Right atrium auricular region (tissue), 2 donors: ENCODE measurements at regions not wholly inside any gene's neighbourhood (a gene's known extent, or its start where the extent isn't known, plus 50 kb on each side); places are given as distances from the start of the nearest gene placed in this dataset.

Source experiments
- DNase-seq: peaks from one replicate; pipeline ENCODE4 v3.0.0-alpha.2; 2019; ENCODE audit warnings: low spot score
- H3K27ac ChIP-seq, 2 donors: fragments of 200-600 bp; sonication (generic); 1 replicate in 1 of 2; 2 replicates in 1 of 2; pipeline ENCODE4 v1.5.1; 2016 to 2019
- H3K27me3 ChIP-seq, 2 donors: fragments of 200-600 bp; sonication (generic); one replicate each; pipeline versions ENCODE4 v1.5.1 to v1.6.0; 2017 to 2019
- H3K36me3 ChIP-seq: fragments of 200-600 bp; sonication (generic); one replicate; pipeline ENCODE4 v1.5.1; 2016
- H3K4me1 ChIP-seq, 2 donors: fragments of 200-600 bp; sonication (generic); one replicate each; pipeline versions ENCODE4 v1.5.1 to v1.6.0; 2017 to 2019
- H3K4me3 ChIP-seq, 2 donors: fragments of 200-600 bp; sonication (generic); 1 replicate in 1 of 2; 2 replicates in 1 of 2; pipeline ENCODE4 v1.5.1; 2017 to 2019; ENCODE audit warnings: mild to moderate bottlenecking in 1 of 2, moderate library complexity in 1 of 2
- H3K9me3 ChIP-seq, 2 donors: fragments of 200-600 bp; sonication (generic); one replicate each; pipeline ENCODE4 v1.5.1; 2019
- TF ChIP-seq, protein P1 (sequence below), 2 donors: fragments of 200-600 bp; sonication (generic); IDR thresholded peaks; one replicate each; pipeline ENCODE4 v1.5.1; 2019; ENCODE audit warnings: antibody characterized with exemption in 2 of 2

DNA sequence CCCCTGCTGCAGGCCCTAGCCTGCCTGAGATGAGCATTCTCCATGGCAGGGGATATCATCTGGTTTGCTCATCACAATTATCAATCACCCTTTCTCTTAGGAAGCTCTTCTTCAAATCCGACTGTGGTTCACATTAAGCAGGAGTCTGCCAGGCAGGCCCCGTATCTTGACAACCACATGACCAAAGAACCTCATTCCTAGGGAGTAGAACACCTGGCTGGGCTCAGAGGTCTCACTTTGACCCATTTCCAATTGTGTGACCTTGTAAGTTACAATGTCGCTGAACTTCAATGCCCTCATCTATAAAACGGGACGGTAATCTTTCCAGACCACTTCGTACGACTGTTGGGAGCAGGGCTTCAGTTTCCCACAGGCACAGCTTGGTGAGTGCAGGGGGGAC, 156.4 kb upstream of the PCBD1 start:
- Histone ChIP-seq H3K36me3 (no peaks in the 10 kb centered on the region), H3K9me3 (no peaks in the 10 kb centered on the region), H3K27me3 (no peaks in the 10 kb centered on the region), H3K4me3 (no peak overlapping the region), H3K4me1 (no peaks in the 10 kb centered on the region), H3K27ac (no peak overlapping the region)
- DNase-seq: no peak
- TF ChIP-seq, protein P1, sequence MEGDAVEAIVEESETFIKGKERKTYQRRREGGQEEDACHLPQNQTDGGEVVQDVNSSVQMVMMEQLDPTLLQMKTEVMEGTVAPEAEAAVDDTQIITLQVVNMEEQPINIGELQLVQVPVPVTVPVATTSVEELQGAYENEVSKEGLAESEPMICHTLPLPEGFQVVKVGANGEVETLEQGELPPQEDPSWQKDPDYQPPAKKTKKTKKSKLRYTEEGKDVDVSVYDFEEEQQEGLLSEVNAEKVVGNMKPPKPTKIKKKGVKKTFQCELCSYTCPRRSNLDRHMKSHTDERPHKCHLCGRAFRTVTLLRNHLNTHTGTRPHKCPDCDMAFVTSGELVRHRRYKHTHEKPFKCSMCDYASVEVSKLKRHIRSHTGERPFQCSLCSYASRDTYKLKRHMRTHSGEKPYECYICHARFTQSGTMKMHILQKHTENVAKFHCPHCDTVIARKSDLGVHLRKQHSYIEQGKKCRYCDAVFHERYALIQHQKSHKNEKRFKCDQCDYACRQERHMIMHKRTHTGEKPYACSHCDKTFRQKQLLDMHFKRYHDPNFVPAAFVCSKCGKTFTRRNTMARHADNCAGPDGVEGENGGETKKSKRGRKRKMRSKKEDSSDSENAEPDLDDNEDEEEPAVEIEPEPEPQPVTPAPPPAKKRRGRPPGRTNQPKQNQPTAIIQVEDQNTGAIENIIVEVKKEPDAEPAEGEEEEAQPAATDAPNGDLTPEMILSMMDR (IDR thresholded peaks at IDR 0.05): no peak

DNA sequence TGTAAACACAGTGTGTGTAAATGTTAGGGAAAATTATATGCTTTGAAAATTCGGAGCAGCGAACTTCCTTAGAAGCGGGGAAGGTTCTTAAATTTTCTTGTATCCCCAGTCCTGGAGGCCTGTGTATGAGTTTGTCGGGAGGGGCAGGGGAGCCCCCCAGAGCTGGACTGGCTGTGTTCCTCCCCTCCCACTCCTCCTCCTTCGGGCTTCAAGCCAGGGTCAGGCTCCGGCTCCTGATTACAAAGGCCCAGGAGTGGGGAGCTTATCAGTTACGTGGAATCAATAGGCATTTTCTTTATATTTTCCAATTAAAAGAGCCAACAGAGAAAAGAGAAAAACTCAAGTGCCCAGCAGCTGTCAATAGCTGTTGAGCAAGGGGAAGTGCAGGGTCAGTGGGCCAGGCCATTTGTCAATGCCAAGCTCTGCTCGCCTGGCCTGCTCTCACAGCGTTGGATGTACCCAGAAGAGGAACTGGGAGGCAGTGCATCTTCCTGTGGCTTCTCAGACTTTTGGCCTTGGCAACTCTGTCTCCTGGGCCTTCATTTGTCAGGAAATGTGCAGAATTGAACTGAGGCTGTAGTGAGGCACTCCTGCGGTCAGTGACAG, 156.9 kb upstream of the PCBD1 start:
- Histone ChIP-seq H3K4me1 (no peaks in the 10 kb centered on the region), H3K36me3 (no peaks in the 10 kb centered on the region), H3K4me3 (no peak overlapping the region), H3K9me3 (no peaks in the 10 kb centered on the region), H3K27me3 (no peaks in the 10 kb centered on the region), H3K27ac (no peak overlapping the region)
- TF ChIP-seq, protein P1 (IDR thresholded peaks at IDR 0.05): no peak
- DNase-seq: no peak

DNA sequence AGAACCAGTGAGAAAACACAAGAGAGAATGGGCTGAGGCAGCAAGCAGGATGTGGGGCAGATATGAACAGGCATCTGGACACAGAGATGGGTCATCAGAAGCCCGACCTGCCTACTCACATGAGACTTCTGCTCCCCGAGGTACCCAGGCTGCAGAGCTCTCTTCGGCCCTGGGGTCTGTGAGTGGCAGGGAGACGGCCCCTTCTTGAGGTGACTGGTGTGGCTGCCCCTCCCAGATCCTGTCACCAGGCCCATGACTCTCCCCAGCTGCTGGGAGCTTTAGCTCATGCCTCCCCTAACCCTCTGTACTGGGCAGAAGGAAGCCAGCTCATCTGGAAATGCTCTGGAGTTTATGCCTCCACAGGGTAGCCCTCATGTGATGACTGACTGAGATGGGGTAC, 157.6 kb upstream of the PCBD1 start:
- H3K4me3 ChIP-seq: no peak overlapping the region
- H3K9me3 ChIP-seq: no peaks in the 10 kb centered on the region
- no peaks in the 10 kb centered on the region for H3K36me3 ChIP-seq
- no peaks in the 10 kb centered on the region for H3K4me1 ChIP-seq
- TF ChIP-seq, protein P1 (IDR thresholded peaks at IDR 0.05): no peak
- H3K27me3 ChIP-seq: no peaks in the 10 kb centered on the region
- DNase-seq: no peak
- H3K27ac ChIP-seq: no peak overlapping the region

DNA sequence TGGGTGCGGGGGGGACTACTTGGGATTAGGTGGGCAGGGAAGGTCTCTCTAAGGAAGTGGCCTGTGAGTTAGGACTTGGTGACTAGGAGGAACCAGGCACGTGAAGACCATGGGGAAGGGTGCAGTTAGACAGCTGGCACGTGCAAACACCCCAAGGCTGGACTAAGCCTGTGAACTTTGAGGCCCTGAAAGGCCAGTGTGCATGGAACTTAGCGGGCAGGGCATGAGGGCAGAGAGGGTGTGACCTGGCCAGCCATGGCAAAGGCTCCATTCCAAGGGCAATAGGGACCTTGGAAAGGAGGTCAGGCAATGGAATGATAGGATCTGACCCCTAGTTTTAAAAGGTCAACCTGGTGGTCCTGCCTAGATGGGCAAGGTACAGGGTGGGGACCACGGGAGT, 158.4 kb upstream of the PCBD1 start:
- Histone ChIP-seq H3K27me3 (no peaks in the 10 kb centered on the region), H3K27ac (no peak overlapping the region), H3K36me3 (no peaks in the 10 kb centered on the region), H3K9me3 (no peaks in the 10 kb centered on the region), H3K4me3 (no peak overlapping the region), H3K4me1 (no peaks in the 10 kb centered on the region)
- TF ChIP-seq, protein P1 (IDR thresholded peaks at IDR 0.05): no peak
- DNase-seq: no peak

DNA sequence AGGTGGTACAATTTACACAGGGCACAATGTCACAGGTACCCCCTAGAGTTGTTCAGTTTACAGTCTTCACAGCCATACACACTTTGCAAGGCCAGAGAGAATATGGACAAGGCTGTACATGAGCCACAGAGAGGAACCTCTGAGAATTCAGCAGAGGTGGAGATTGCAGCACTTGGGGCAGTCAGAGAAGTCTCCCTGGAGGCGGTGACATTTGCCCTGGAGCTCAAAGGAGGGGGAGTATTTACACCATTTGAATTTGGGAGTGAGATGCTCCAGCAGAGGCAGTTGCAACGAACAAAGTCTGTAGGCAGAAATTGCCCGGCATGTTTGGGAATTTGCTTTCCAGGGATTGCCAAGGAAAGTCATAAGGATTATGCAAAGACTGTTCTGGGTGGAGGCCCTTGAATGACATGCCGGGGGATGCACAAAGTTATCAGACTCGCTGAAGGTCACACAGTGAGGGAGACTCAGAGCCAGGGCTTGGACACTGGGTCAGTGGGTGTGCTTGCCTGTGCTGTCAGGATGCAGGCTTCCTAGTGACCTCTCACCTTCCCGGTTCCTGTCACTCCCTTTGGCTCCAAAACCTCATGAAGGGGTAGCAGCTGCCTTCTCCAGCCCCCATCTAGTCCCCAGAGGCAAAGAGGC, 160.7 kb upstream of the PCBD1 start:
- no peaks in the 10 kb centered on the region for H3K9me3 ChIP-seq
- H3K4me1 ChIP-seq: no peaks in the 10 kb centered on the region
- no peak overlapping the region for H3K4me3 ChIP-seq
- no peak overlapping the region for H3K27ac ChIP-seq
- TF ChIP-seq, protein P1 (IDR thresholded peaks at IDR 0.05): no peak
- DNase-seq: no peak
- H3K36me3 ChIP-seq: no peaks in the 10 kb centered on the region
- H3K27me3 ChIP-seq: no peaks in the 10 kb centered on the region

DNA sequence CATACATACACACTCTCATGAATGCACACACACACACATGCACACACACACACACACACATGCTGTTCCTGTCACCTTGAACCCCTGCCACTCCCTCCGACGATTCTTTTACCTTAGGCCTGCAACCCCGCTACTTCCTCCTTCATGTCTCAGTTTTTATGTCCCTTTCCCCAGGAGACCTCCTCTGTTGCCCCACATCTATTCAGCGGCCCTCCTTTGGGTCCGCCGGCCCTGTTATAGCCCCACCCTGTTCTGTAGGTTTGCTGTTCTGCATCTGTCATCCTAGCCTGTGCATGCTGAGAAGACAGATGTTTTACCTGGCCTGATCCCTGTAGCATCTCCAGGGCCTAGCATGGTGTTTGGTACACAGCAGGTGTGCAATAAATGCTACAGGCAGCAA, 161.6 kb upstream of the PCBD1 start:
- Histone ChIP-seq H3K36me3 (no peaks in the 10 kb centered on the region), H3K4me1 (no peaks in the 10 kb centered on the region), H3K4me3 (no peak overlapping the region), H3K9me3 (no peaks in the 10 kb centered on the region), H3K27ac (no peak overlapping the region), H3K27me3 (no peaks in the 10 kb centered on the region)
- TF ChIP-seq, protein P1 (IDR thresholded peaks at IDR 0.05): no peak
- DNase-seq: no peak
